ENCODE measurements at regions not wholly inside any gene's neighbourhood (a gene's known extent, or its start where the extent isn't known, plus 50 kb on each side); places are given as distances from the start of the nearest gene placed in this dataset.
"Not testable (repeated sequence)": the region's sequence is repeated elsewhere in the genome, so short reads cannot be mapped to it uniquely, and the experiment has no call there.

DNA sequence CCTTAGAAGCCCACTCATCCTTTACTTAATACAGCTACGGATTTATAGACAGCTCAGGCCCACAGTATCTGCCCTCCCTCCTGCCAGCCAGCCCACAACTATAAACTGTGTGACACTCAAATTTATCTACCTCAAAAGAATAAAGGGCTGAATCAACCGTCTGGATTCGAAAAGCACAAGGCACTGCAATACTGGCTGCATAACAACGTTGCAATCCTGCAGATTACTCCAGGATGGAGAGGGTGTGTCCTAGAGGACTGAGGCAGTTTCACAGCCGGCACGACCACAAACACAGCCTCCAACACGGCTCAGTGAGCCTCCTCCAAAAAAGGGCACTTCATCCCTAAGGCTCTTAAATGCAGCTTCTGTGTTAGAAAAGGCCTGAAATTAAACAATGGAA lies 138.3 kb upstream of the EFCAB3 start:
- H3K4me3 ChIP-seq (replicated peaks; ENCODE audit: low read depth, low read length); DNase-seq (ENCODE audit: extremely low read depth, low read depth): not testable (repeated sequence)

DNA sequence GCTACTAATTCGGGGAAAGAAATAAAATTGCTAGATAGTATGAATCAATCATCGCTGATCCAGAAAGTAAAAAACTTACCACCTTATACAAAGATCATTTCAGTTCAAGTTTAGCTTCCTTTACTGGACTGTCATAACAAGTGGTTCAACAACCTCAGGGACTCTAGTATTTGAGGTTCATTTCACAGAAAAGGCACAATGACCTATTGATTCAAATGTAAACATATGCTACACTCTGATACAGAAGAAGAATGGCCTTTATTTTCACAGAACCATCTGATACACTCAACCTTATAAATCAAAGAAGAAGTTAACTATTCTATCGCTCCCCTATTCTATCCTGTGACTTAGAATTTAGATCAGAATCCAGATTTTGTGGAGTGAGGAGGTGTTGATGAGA lies 140.8 kb upstream of the EFCAB3 start:
- DNase-seq (ENCODE audit: extremely low read depth, low read depth); H3K4me3 ChIP-seq (replicated peaks; ENCODE audit: low read depth, low read length): not testable (repeated sequence)

DNA sequence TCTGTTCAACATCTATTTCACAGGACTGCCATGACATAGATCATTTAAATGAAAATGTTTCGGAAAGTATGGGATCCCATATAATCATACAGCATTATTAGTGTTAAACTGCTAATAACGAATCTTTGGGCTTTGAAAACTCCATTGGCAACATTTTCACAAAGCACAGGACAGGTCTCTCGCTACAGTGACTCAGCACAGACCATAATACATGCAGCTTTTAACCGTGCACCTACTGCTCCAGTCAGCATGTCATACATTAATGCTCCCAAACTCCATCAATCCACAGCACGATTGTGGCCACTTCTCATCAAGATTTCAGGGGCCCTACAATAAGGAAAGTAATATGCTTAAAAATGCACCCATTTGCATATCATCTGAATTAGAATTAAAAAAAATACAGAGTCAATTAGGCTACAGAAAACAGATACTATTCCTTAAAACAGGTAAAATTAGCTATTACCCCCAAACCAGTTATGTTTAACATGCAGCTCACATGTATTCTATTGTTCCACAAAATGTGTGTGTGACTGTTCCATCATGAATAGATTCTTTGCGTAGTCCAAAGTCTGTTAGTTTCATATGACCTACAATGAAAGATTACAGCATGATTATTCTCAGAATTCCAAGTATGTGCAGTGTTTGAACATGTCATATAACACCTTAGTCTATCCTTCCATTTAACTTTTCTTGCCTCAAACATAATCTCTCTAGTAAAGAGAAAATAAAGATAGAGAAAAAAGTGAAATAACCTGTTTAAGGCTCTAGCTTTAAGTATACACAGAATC lies 141.6 kb upstream of the EFCAB3 start:
- H3K4me3 ChIP-seq (replicated peaks; ENCODE audit: low read depth, low read length); DNase-seq (ENCODE audit: extremely low read depth, low read depth): not testable (repeated sequence)

DNA sequence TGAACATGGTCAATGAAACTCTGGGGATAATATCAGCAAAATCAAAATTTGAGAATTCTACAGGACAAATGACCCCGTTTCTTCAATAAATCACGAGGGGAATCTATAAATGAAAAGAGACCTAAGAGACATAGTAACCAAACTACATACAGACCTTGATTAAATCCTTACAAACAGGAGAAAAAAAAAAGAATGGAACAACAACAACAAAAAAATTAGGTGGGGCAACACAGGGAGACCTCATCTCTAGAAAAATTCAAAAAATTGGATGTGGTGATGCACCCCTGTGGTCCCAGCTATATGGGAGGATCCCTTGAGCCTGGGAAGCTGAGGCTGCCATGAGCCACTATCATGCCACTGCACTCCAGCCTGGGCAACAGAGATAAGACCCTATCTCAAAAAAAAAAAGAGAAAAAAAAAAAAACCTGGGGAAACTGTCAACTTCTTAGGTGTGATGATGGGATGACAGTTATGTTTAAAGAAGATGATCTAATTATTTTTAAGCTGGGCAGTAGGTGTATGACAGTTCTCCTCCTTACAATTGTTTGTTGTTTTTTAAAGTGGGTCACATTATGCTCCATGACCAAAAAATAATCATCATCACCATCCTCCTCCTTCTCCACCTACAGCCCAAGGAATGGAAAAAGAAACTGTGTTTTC lies 146.4 kb upstream of the EFCAB3 start:
- not testable (repeated sequence) for H3K4me3 ChIP-seq (replicated peaks; ENCODE audit: low read depth, low read length); DNase-seq (ENCODE audit: extremely low read depth, low read depth)

DNA sequence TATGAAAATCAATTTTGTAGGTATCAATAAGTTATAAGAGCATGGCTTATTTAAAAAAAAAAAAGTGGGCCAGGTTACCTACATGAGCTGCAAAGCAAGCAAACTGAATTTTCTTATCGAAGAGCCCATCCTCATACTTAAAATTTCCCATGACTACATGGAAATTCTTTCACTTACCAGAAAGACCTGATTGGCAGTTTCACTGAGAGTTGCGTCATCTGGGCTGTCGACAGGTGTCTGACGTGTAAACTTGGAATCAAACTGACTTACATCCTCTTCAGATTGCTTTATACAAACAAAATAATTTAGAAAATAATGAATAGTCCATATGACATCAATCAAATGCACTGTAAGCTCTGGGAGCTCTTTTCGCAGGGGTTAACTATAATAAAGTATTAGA lies 149.1 kb upstream of the EFCAB3 start:
- DNase-seq (ENCODE audit: extremely low read depth, low read depth); H3K4me3 ChIP-seq (replicated peaks; ENCODE audit: low read depth, low read length): not testable (repeated sequence)

DNA sequence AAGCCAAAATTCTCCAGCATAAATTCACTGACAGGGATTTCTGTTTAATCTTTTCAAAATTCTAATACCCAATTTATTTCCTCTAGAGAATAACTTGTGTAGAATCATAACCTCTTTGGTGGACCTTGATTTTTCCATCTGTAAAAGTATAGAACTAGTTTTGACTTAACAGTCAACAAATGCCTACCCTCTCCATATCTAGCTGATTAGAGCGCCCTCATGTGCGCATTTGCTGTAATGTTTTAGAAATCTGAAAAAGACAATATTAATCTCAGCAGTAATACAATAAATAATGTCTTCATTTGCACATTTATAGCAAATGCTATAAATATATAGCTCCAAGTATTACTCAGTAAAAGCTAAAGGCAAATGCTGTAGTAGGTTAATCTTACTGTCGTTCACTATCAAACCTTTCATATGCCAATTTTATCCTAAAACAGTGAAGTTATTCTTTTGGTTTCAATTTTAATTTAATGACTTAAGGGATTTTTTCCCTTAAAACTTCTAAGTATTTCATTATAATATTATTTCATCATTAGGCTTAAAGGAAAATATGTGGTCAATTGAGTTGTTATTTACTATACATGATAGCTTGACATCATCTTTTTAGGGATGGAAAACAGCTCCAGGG lies 153.6 kb upstream of the EFCAB3 start:
- not testable (repeated sequence) for DNase-seq (ENCODE audit: extremely low read depth, low read depth); H3K4me3 ChIP-seq (replicated peaks; ENCODE audit: low read depth, low read length)

DNA sequence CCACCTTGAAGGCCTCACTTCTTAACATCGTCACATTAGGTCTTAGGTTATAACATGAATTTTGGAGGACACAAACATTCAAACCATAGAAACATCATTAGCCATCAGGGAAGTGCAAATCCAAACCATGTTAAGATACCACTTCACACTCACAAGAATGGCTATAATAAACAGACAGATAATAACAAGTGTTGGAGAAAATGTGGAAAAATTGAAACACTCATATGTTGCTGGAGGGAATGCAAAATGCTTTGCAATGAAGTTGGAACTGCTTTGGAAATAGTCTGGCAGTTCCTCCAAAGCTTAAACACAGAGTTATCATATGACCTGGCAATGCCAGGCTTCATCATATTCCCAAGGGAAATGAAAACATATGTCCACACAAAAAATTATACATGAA lies 156.8 kb upstream of the EFCAB3 start:
- not testable (repeated sequence) for H3K4me3 ChIP-seq (replicated peaks; ENCODE audit: low read depth, low read length); DNase-seq (ENCODE audit: extremely low read depth, low read depth)

DNA sequence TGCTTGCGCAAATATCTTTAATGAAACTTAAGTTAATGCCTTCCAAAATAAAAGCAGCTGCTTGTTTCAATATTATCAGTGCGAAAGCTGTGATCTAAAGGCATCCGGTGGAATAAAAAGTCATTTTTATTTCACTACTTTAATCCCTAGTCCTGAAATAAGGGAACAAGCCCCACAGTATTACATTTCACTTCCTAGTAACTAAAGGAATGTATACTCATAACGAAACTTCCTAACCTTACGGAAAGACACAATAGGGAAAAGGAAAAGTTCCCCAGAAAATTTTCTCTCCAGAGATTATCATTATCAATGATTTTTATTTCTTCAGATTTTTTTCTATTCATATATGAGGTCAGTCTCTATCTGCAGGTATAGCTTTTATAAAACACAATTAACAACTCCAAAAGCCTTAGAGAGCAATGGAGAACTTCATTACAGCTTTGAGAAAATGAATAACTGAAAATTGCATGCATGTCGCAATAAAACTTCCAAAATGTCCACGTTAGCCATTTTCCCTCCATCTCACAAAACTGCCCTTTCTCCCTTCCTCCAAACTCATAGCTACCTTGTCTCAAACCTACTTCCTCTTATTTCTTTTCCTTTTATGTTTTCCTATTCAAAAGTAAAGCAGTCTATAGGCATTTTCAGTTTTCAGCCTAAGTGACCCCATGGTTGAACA lies 154.3 kb upstream of the MED13 start:
- TF ChIP-seq, protein P1, sequence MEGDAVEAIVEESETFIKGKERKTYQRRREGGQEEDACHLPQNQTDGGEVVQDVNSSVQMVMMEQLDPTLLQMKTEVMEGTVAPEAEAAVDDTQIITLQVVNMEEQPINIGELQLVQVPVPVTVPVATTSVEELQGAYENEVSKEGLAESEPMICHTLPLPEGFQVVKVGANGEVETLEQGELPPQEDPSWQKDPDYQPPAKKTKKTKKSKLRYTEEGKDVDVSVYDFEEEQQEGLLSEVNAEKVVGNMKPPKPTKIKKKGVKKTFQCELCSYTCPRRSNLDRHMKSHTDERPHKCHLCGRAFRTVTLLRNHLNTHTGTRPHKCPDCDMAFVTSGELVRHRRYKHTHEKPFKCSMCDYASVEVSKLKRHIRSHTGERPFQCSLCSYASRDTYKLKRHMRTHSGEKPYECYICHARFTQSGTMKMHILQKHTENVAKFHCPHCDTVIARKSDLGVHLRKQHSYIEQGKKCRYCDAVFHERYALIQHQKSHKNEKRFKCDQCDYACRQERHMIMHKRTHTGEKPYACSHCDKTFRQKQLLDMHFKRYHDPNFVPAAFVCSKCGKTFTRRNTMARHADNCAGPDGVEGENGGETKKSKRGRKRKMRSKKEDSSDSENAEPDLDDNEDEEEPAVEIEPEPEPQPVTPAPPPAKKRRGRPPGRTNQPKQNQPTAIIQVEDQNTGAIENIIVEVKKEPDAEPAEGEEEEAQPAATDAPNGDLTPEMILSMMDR (IDR thresholded peaks at IDR 0.05; ENCODE audit: low read depth, low read length, missing control alignments), result no peak
- no peak for DNase-seq (ENCODE audit: extremely low read depth, low read depth)
- H3K4me3 ChIP-seq (replicated peaks; ENCODE audit: low read depth, low read length), result no peak overlapping the region

DNA sequence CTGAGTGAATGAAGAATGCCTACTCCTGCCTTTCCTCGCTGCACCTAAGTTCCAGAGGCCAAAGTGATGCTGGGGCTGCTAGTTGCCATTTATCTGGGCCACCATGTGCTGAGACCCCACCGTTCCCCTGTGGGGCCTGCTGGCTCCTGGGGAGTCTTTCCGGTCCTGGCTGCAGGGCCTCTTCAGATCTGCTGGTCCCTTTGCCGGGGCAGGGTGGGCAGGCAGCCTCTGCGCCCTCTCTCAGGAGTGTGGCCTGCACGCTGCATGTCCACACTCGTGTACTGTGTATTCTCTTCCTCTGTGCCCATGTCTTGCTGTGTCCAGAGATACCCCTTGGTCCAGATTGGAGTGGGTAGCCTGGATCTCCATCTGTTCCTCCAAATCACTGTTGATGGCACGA lies 151.8 kb upstream of the MED13 start:
- H3K4me3 ChIP-seq (replicated peaks; ENCODE audit: low read depth, low read length), result no peak overlapping the region
- no peak for DNase-seq (ENCODE audit: extremely low read depth, low read depth)
- TF ChIP-seq, protein P1 (IDR thresholded peaks at IDR 0.05; ENCODE audit: low read depth, low read length, missing control alignments), result no peak

DNA sequence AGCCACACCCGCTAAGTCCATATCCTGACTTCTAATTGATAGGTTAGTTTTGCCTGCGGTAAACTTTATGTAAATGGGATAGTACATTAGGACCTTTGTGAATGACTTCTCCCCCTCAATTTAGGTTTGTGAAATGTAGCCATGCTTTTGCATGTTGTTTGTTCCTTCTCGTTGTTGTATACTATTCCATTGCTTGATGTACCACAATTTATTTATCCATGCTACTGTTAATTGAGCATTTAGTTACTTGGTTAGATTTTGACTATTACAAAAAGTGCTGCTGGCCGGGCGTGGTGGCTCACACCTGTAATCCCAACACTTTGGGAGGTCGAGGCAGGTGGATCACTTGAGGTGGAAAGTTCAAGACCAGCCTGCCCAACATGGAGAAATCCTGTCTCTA lies 150.8 kb upstream of the MED13 start:
- not testable (repeated sequence) for H3K4me3 ChIP-seq (replicated peaks; ENCODE audit: low read depth, low read length); DNase-seq (ENCODE audit: extremely low read depth, low read depth)

DNA sequence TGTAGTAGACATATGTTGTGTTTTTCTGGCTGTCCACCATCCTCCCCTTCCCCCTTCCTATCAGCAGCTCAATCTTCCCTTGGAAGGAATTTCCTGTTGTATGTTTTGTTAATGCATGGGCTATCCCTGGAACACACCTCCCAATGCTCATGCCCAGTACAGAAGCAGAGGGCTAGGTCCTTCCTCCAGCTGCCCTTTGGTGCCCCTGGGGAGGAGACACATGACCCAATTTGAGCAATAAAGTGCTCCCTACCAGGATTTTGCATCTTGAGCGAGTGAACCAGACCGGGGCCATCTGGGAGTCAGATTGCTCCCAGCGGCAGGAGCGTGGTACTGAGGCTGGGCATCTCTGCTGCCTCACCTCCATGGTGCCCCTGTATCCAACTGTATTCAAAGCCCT lies 141.5 kb upstream of the MED13 start:
- no peak for DNase-seq (ENCODE audit: extremely low read depth, low read depth)
- TF ChIP-seq, protein P1 (IDR thresholded peaks at IDR 0.05; ENCODE audit: low read depth, low read length, missing control alignments), result no peak
- no peak overlapping the region for H3K4me3 ChIP-seq (replicated peaks; ENCODE audit: low read depth, low read length)

DNA sequence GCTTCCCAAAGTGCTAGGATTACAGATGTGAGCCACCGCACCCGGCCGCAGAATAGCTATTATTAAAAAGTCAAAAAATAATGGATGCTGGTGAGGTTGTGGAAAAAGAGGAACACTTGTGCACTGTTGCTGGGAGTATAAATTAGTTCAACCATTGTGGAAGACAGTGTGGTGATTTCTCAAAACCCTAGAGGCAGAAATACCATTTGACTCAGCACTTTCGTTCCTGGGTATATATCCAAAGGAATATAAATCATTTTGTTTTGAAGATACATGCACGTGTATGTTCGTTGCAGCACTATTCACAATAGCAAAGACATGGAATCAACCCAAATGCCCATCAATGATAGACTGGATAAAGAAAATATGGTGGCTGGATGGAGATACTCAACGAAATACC lies 132.1 kb upstream of the MED13 start:
- DNase-seq (ENCODE audit: extremely low read depth, low read depth); H3K4me3 ChIP-seq (replicated peaks; ENCODE audit: low read depth, low read length): not testable (repeated sequence)

DNA sequence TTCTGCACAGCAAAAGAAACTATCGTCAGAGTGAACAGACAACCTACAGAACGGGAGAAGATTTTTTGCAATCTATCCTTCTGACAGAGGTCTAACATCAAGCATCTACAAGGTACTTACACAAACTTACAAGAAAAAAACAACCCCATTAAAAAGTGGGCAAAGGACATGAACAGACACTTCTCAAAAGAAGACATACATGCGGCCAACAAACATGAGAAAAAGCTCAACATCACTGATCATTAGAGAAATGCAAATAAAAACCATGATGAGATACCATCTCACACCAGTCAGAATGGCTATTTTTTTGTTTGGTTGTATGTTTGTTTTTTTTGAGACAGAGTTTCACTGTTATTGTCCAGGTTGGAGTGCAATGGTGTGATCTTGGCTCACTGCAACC lies 131.5 kb upstream of the MED13 start:
- DNase-seq (ENCODE audit: extremely low read depth, low read depth); H3K4me3 ChIP-seq (replicated peaks; ENCODE audit: low read depth, low read length): not testable (repeated sequence)
